ENCODE measurements at regions not wholly inside any gene's neighbourhood (a gene's known extent, or its start where the extent isn't known, plus 50 kb on each side); places are given as distances from the start of the nearest gene placed in this dataset.

- no peak for TF ChIP-seq CTCF (IDR thresholded peaks at IDR 0.05)
- no peak for TF ChIP-seq POLR2A (IDR thresholded peaks at IDR 0.05)
These were observed 200.9 kb downstream of the HHIPL2 start for GRCh38 chr1:222346955-222347354.
